Activated CD4-positive, alpha-beta T cell treated with anti-CD3 and anti-CD28 coated beads for 36 hours (primary cell): ENCODE measurements at regions not wholly inside any gene's neighbourhood (a gene's known extent, or its start where the extent isn't known, plus 50 kb on each side); places are given as distances from the start of the nearest gene placed in this dataset.

Experiments used
- ATAC-seq: fragments of 200-7000 bp; cut with Tn5 transposase; one replicate; pipeline ENCODE4 v1.10.0; 2021; ENCODE audit warnings: mild to moderate bottlenecking, moderate library complexity
- CTCF ChIA-PET: fragments of 350-600 bp; sonication (Branson Sonifier 250); formaldehyde crosslinking; loops from one replicate; lab custom pipeline; 2021; ENCODE audit warnings: antibody characterized with exemption; lab: Charles Lee
- POLR2A ChIA-PET: fragments of 350-600 bp; sonication (Branson Sonifier 250); formaldehyde crosslinking; loops from one replicate; lab custom pipeline; 2021; ENCODE audit warnings: antibody characterized with exemption, inconsistent platforms; lab: Charles Lee
- DNase-seq: peaks from one replicate; pipeline ENCODE4 v3.0.0-alpha.2; 2020
- H3K27ac Mint-ChIP-seq: one replicate; pipeline ENCODE4 v1.8.0; 2021; ENCODE audit warnings: mixed read lengths
- H3K27me3 Mint-ChIP-seq: one replicate; pipeline ENCODE4 v1.8.0; 2021; ENCODE audit warnings: mixed read lengths
- H3K36me3 Mint-ChIP-seq: one replicate; pipeline ENCODE4 v1.8.0; 2021; ENCODE audit warnings: low read depth, mixed read lengths
- H3K4me1 Mint-ChIP-seq: one replicate; pipeline ENCODE4 v1.8.0; 2021; ENCODE audit warnings: mixed read lengths
- H3K4me3 Mint-ChIP-seq: one replicate; pipeline ENCODE4 v1.8.0; 2021; ENCODE audit warnings: mild to moderate bottlenecking, moderate library complexity, mixed read lengths
- H3K9me3 Mint-ChIP-seq: one replicate; pipeline ENCODE4 v1.8.0; 2021; ENCODE audit warnings: low read depth, mixed read lengths
- intact Hi-C, 2 experiments: fragments of 100-400 bp; cut with DNase I in 1 of 2; cut with micrococcal nuclease in 1 of 2; formaldehyde crosslinking; loops; one replicate each; pipeline versions ENCODE4 v1.14.2 to v1.15.1; 2022 to 2024; cut with DNase I, micrococcal nuclease

DNA sequence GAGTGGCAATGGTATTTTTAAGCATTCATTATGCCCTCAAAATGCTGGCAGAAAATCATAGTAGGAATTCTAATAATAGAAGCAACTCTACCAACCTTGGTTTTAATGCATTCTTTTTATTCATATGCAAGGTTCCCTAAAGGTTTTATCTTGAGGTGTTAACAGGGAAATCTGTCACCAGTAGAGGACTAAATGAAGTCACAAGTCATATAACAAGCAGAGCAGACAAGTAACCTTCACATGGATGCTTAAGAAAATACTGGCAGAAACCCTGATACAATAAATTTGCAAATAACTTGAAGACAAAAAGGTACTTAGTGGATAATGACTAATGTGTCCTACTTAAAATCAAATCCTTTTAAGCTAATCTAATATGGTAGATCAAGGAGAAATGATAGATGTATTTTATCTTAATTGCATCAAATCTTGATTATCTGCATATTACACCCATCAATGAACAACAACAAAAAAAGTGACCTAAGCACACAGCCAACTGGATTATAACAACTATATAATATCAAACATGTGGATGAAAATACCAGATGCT lies 73.3 kb downstream of the RFC3 start:
- no peak overlapping the region for H3K4me3 Mint-ChIP-seq
- no peaks in the 10 kb centered on the region for H3K4me1 Mint-ChIP-seq
- DNase-seq (no peak), ATAC-seq (no peak)
- CTCF ChIA-PET: no interaction called here
- H3K27me3 Mint-ChIP-seq: no peaks in the 10 kb centered on the region
- peaks cover 32% of the 10 kb centered on the region for H3K9me3 Mint-ChIP-seq
- intact Hi-C loops: no loop called here
- peaks cover 32% of the 10 kb centered on the region for H3K36me3 Mint-ChIP-seq
- POLR2A ChIA-PET: no interaction called here
- H3K27ac Mint-ChIP-seq: no peak overlapping the region

- H3K4me1 Mint-ChIP-seq: no peaks in the 10 kb centered on the region
- no peaks in the 10 kb centered on the region for H3K27me3 Mint-ChIP-seq
- no peak overlapping the region for H3K27ac Mint-ChIP-seq
- H3K4me3 Mint-ChIP-seq: no peak overlapping the region
- DNase-seq (no peak), ATAC-seq (no peak)
- H3K36me3 Mint-ChIP-seq: peaks cover 28% of the 10 kb centered on the region
- POLR2A ChIA-PET: interaction anchor here (0.6 kb wide), 1 partner anchor 20 kb away, joined by 4 read pairs; no protein-coding TSS in a partner anchor
- intact Hi-C loops: no loop called here
- peaks cover 38% of the 10 kb centered on the region for H3K9me3 Mint-ChIP-seq
- CTCF ChIA-PET: no interaction called here
These were observed 75.6 kb downstream of the RFC3 start for GRCh38 chr13:33893559-33893958.

DNA sequence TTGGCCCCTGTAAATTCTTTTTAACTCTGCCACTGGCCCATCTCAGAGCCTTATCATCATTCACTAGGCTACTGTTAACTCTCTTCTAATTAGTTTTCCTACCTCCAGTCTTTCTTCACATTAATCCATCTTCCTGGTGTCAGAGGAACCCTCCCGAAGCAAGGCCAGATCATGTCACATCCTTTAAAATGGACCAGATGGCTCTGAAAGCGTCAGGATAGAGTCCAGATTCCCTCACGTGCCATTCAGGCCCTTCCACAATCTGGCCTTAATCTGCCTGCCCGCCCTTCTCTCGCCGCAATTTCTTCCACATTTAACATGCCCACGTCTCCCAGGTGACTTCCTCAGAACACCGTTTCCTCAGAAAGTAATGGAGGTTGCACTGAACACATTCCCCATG lies 86.5 kb downstream of the RFC3 start:
- intact Hi-C loops: no loop called here
- Mint-ChIP-seq H3K4me1 (no peaks in the 10 kb centered on the region), H3K4me3 (no peak overlapping the region), H3K27ac (no peak overlapping the region), H3K9me3 (peaks cover 8% of the 10 kb centered on the region), H3K36me3 (no peaks in the 10 kb centered on the region), H3K27me3 (no peaks in the 10 kb centered on the region)
- POLR2A ChIA-PET: no interaction called here
- CTCF ChIA-PET: no interaction called here
- DNase-seq: no peak
- no peak for ATAC-seq

DNA sequence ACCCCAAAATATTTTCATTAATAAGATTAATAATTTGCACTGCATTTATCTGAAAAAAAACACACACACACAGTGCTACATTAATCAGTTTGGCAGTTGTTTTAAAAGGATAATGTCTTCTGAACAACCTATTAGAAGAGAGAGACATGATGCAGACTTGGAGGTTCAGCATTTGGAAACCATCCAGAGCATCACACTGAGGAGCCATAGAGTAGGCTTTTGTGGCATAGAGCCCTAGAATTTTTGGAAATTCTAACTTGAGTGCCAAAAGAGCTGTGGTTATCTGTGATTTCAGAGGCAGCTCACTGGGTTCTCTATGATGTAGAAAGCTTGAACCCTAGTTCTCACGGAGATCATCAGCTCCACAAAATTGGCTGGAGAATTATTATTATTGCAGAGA lies 90.2 kb downstream of the RFC3 start:
- ChIA-PET CTCF (no interaction called here), POLR2A (interaction anchor here (0.6 kb wide), 1 partner anchor 1486 kb away, joined by 3 read pairs; no protein-coding TSS in a partner anchor)
- Mint-ChIP-seq H3K27me3 (no peaks in the 10 kb centered on the region), H3K36me3 (no peaks in the 10 kb centered on the region), H3K4me1 (no peaks in the 10 kb centered on the region), H3K27ac (no peak overlapping the region), H3K9me3 (no peaks in the 10 kb centered on the region), H3K4me3 (no peak overlapping the region)
- ATAC-seq (no peak), DNase-seq (no peak)
- intact Hi-C loops: no loop called here

GRCh38 chr13:33910255-33910654 lies 92.3 kb downstream of the RFC3 start:
- no peaks in the 10 kb centered on the region for H3K36me3 Mint-ChIP-seq
- DNase-seq: no peak
- H3K27ac Mint-ChIP-seq: no peak overlapping the region
- intact Hi-C loops: no loop called here
- ChIA-PET POLR2A (no interaction called here), CTCF (no interaction called here)
- H3K9me3 Mint-ChIP-seq: no peaks in the 10 kb centered on the region
- H3K4me3 Mint-ChIP-seq: no peak overlapping the region
- no peaks in the 10 kb centered on the region for H3K27me3 Mint-ChIP-seq
- no peak for ATAC-seq
- no peaks in the 10 kb centered on the region for H3K4me1 Mint-ChIP-seq

- no peaks in the 10 kb centered on the region for H3K4me1 Mint-ChIP-seq
These were observed 93.6 kb downstream of the RFC3 start for GRCh38 chr13:33911521-33911920.

GRCh38 chr13:33913829-33914228 lies 95.9 kb downstream of the RFC3 start:
- intact Hi-C loops: no loop called here
- CTCF ChIA-PET: no interaction called here
- no peak for DNase-seq

More at GRCh38 chr13:33911521-33911920, 93.6 kb downstream of the RFC3 start:
- H3K27me3 Mint-ChIP-seq: no peaks in the 10 kb centered on the region
- H3K36me3 Mint-ChIP-seq: no peaks in the 10 kb centered on the region
- no peak overlapping the region for H3K27ac Mint-ChIP-seq
- ATAC-seq (no peak), DNase-seq (no peak)
- ChIA-PET POLR2A (no interaction called here), CTCF (no interaction called here)
- intact Hi-C loops: no loop called here
- no peaks in the 10 kb centered on the region for H3K9me3 Mint-ChIP-seq
- H3K4me3 Mint-ChIP-seq: no peak overlapping the region

DNA sequence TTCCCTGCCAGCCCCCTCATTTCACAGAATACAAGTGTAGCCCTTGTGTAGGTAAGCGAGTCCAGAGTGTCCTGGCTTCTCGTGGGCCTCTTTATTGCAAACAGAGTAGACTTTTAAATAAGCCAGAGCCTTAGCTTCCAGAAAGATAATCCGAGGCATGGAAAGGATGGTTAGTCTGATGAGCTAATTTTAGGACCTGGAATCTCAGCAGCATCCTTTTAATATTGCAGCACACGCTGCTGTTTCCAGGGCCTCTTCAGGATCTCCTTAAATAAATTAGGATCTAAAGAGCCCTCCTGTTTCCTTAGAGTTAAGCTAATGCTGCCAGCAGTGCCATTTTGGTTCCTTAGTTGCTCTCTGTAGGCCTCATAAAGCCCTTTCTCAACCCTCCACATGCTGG lies 99.2 kb downstream of the RFC3 start:
- no peak for DNase-seq
- no peaks in the 10 kb centered on the region for H3K27me3 Mint-ChIP-seq
- H3K36me3 Mint-ChIP-seq: no peaks in the 10 kb centered on the region
- ChIA-PET CTCF (no interaction called here), POLR2A (no interaction called here)
- no peaks in the 10 kb centered on the region for H3K9me3 Mint-ChIP-seq
- no peaks in the 10 kb centered on the region for H3K4me1 Mint-ChIP-seq
- ATAC-seq: no peak
- no peak overlapping the region for H3K27ac Mint-ChIP-seq
- H3K4me3 Mint-ChIP-seq: no peak overlapping the region
- intact Hi-C loops: no loop called here

More at GRCh38 chr13:33913829-33914228, 95.9 kb downstream of the RFC3 start:
- ATAC-seq: no peak
- no peak overlapping the region for H3K4me3 Mint-ChIP-seq
- no peaks in the 10 kb centered on the region for H3K4me1 Mint-ChIP-seq
- no peaks in the 10 kb centered on the region for H3K9me3 Mint-ChIP-seq
- POLR2A ChIA-PET: no interaction called here
- no peak overlapping the region for H3K27ac Mint-ChIP-seq
- H3K36me3 Mint-ChIP-seq: no peaks in the 10 kb centered on the region
- H3K27me3 Mint-ChIP-seq: no peaks in the 10 kb centered on the region

GRCh38 chr13:33918199-33918932 lies 100.4 kb downstream of the RFC3 start:
- intact Hi-C loops: no loop called here
- ChIA-PET POLR2A (no interaction called here), CTCF (no interaction called here)
- Mint-ChIP-seq H3K27me3 (no peaks in the 10 kb centered on the region), H3K36me3 (no peaks in the 10 kb centered on the region), H3K4me3 (no peak overlapping the region), H3K27ac (no peak overlapping the region), H3K4me1 (no peaks in the 10 kb centered on the region), H3K9me3 (no peaks in the 10 kb centered on the region)
- DNase-seq: no peak
- ATAC-seq: no peak

- DNase-seq (no peak), ATAC-seq (no peak)
- Mint-ChIP-seq H3K9me3 (no peaks in the 10 kb centered on the region), H3K36me3 (no peaks in the 10 kb centered on the region), H3K27me3 (no peaks in the 10 kb centered on the region), H3K27ac (no peak overlapping the region), H3K4me3 (no peak overlapping the region), H3K4me1 (no peaks in the 10 kb centered on the region)
- ChIA-PET POLR2A (no interaction called here), CTCF (no interaction called here)
- intact Hi-C loops: no loop called here
These were observed 101.2 kb downstream of the RFC3 start for GRCh38 chr13:33919120-33919519.

GRCh38 chr13:33925563-33925962 lies 107.6 kb downstream of the RFC3 start:
- ChIA-PET POLR2A (no interaction called here), CTCF (no interaction called here)
- no peaks in the 10 kb centered on the region for H3K4me1 Mint-ChIP-seq
- intact Hi-C loops: no loop called here
- no peaks in the 10 kb centered on the region for H3K27me3 Mint-ChIP-seq
- H3K36me3 Mint-ChIP-seq: no peaks in the 10 kb centered on the region
- no peak overlapping the region for H3K4me3 Mint-ChIP-seq
- no peaks in the 10 kb centered on the region for H3K9me3 Mint-ChIP-seq
- ATAC-seq (no peak), DNase-seq (no peak)
- no peak overlapping the region for H3K27ac Mint-ChIP-seq

GRCh38 chr13:33927315-33927714 lies 109.4 kb downstream of the RFC3 start:
- H3K4me1 Mint-ChIP-seq: no peaks in the 10 kb centered on the region
- H3K36me3 Mint-ChIP-seq: no peaks in the 10 kb centered on the region
- H3K27me3 Mint-ChIP-seq: no peaks in the 10 kb centered on the region
- ChIA-PET POLR2A (no interaction called here), CTCF (interaction anchor here (0.6 kb wide), 1 partner anchor 170 kb away, joined by 4 read pairs; no protein-coding TSS in a partner anchor)
- no peak for DNase-seq
- H3K27ac Mint-ChIP-seq: no peak overlapping the region
- no peak overlapping the region for H3K4me3 Mint-ChIP-seq
- no peaks in the 10 kb centered on the region for H3K9me3 Mint-ChIP-seq
- ATAC-seq: no peak
- intact Hi-C loops: no loop called here
